ENCODE measurements at regions not wholly inside any gene's neighbourhood (a gene's known extent, or its start where the extent isn't known, plus 50 kb on each side); places are given as distances from the start of the nearest gene placed in this dataset.

- TF ChIP-seq POLR2AphosphoS5 (IDR thresholded peaks at IDR 0.05) (no peak), POLR2A (IDR thresholded peaks at IDR 0.05) (no peak), EP300 (IDR thresholded peaks at IDR 0.05) (no peak), CTCF (IDR thresholded peaks at IDR 0.05) (no peak)
- WGBS, 2 donors (ENCODE audit: low coverage in 1 of 2), result 67 to 70% methylated on average over 13 to 15 of the region's 22 CpGs
- H3K36me3 ChIP-seq, result no peaks in the 10 kb centered on the region
- no peak for ATAC-seq
- peaks cover 37% of the 10 kb centered on the region for H3K27me3 ChIP-seq
- H3K27ac ChIP-seq, result no peak overlapping the region
- H3K9me3 ChIP-seq, result peaks cover 0 to 15% (median 0%) of the 10 kb centered on the region in 3 donors
- no peaks in the 10 kb centered on the region for H3K4me1 ChIP-seq
- no peak overlapping the region for H3K4me3 ChIP-seq
These were observed 123.3 kb downstream of the PAPOLA start for GRCh38 chr14:96625426-96625985.

DNA sequence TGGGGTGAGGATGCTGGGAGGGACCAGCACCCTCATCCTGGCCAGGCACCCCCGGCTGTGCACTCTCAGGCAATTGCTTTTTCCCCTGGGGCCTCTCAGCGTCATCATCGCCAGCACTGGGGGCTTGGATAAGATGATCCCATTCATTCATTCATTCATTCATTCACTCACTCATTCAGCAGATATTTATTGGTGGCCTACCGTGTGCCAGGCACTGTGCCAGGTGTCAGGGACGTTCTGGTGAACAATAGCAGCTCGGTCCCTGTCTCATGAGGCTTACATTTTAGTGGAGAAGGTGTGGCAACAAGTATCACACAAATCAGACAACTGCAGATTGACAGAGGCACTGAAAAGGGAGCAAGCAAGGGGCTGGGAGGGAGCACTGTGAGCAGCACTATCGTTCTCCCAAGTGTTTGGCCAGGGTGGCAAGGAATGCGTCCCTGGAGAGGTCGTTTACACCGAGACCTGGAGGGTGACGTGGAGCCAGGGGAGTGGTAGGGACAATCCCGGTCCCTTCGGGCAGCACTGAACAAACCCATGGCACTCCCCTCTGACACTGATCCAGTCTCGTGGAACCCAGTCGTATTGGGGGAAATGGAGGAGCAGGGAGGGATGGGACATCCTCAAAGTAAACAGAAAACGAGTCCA lies 124.1 kb downstream of the PAPOLA start:
- ATAC-seq, result no peak
- TF ChIP-seq POLR2AphosphoS5 (IDR thresholded peaks at IDR 0.05) (no peak), EP300 (IDR thresholded peaks at IDR 0.05) (no peak), POLR2A (IDR thresholded peaks at IDR 0.05) (no peak), CTCF (IDR thresholded peaks at IDR 0.05) (no peak)
- Histone ChIP-seq H3K27ac (no peak overlapping the region), H3K9me3 (peaks cover 0 to 15% (median 0%) of the 10 kb centered on the region in 3 donors), H3K36me3 (no peaks in the 10 kb centered on the region), H3K4me1 (no peaks in the 10 kb centered on the region), H3K4me3 (no peak overlapping the region), H3K27me3 (peaks cover 37% of the 10 kb centered on the region)
- WGBS, 2 donors (ENCODE audit: low coverage in 1 of 2), result 48 to 71% methylated on average over 8 to 12 of the region's 16 CpGs

GRCh38 chr14:96626916-96627315 lies 124.7 kb downstream of the PAPOLA start:
- no peak for ATAC-seq
- Histone ChIP-seq H3K4me1 (no peaks in the 10 kb centered on the region), H3K36me3 (no peaks in the 10 kb centered on the region), H3K27me3 (peaks cover 37% of the 10 kb centered on the region), H3K9me3 (peaks cover 0 to 15% (median 0%) of the 10 kb centered on the region in 3 donors), H3K4me3 (no peak overlapping the region), H3K27ac (no peak overlapping the region)
- WGBS, 2 donors (ENCODE audit: low coverage in 1 of 2), result no CpG with 5 or more reads among the region's 14 CpGs
- TF ChIP-seq POLR2AphosphoS5 (IDR thresholded peaks at IDR 0.05) (no peak), EP300 (IDR thresholded peaks at IDR 0.05) (no peak)

GRCh38 chr14:96627386-96627785 lies 125.2 kb downstream of the PAPOLA start:
- H3K27me3 ChIP-seq, result peaks cover 37% of the 10 kb centered on the region
- ATAC-seq, result no peak
- H3K27ac ChIP-seq, result no peak overlapping the region
- no peaks in the 10 kb centered on the region for H3K4me1 ChIP-seq
- no peak overlapping the region for H3K4me3 ChIP-seq
- 33 to 48% methylated on average over 4 of the region's 4 CpGs for WGBS, 2 donors (ENCODE audit: low coverage in 1 of 2)
- H3K9me3 ChIP-seq, result peaks cover 0 to 15% (median 0%) of the 10 kb centered on the region in 3 donors
- TF ChIP-seq CTCF (IDR thresholded peaks at IDR 0.05) (no peak), POLR2A (IDR thresholded peaks at IDR 0.05) (no peak), POLR2AphosphoS5 (IDR thresholded peaks at IDR 0.05) (no peak), EP300 (IDR thresholded peaks at IDR 0.05) (no peak)
- H3K36me3 ChIP-seq, result no peaks in the 10 kb centered on the region

DNA sequence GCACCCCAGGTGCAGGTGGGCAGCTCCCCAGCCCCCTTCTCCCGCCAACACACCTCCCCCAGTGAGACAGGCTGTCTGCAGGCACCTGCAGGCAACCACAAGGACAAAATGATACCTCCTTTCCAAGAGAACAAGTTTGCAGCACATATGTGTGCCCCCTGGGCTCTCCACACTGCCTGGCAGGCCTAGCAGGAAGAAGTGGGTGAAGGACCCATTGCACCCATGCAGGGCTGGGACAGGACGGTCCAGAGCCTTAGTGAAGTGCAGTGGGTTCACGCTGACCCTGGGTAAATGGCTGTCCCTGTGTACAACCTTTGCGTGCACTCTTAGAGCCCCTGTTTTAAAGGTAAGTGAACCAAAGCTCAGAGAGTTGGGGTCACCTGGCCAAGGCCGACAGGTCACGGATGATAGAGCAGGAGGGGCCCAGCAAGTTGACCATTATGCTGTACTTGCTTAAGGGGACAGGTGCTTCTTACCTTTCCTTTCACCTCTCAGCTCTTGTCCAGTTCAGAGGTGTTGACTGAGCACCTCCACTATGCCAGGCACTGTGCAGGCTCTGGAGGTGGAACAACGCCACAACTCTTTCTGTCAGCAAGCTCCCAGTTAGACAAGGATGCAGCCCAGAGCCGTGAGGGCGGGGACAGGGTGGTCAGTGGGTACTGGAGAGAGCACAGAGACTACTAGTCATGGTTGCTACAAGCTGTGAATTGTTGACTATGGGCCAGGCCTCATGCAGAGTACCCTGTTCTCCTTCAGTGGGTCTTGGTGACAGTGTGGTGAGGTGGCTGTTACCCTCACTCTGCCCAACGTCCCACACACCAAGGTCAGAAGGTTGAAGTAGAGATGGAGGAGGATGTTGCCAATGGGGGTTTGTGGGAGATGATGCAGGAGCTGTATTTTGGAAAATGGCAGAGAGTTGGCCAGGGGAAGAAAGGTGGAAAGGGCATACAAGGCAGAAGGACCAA lies 125.9 kb downstream of the PAPOLA start:
- Histone ChIP-seq H3K27ac (no peak overlapping the region), H3K4me3 (no peak overlapping the region), H3K9me3 (peaks cover 0 to 15% (median 0%) of the 10 kb centered on the region in 3 donors), H3K36me3 (no peaks in the 10 kb centered on the region), H3K4me1 (no peaks in the 10 kb centered on the region), H3K27me3 (peaks cover 32% of the 10 kb centered on the region)
- 71 to 89% methylated on average over 2 to 6 of the region's 10 CpGs for WGBS, 2 donors (ENCODE audit: low coverage in 1 of 2)
- ATAC-seq, result no peak
- no peak for TF ChIP-seq POLR2A (IDR thresholded peaks at IDR 0.05)
- no peak for TF ChIP-seq CTCF (IDR thresholded peaks at IDR 0.05)
- no peak for TF ChIP-seq EP300 (IDR thresholded peaks at IDR 0.05)
- TF ChIP-seq POLR2AphosphoS5 (IDR thresholded peaks at IDR 0.05), result no peak

Measured in gastroesophageal sphincter (tissue), 4 donors.